Choroid plexus epithelial cell (primary cell): ENCODE measurements at regions not wholly inside any gene's neighbourhood (a gene's known extent, or its start where the extent isn't known, plus 50 kb on each side); places are given as distances from the start of the nearest gene placed in this dataset.
A peak's percentile ranks its signal among the peaks of the same experiment; 100 is the strongest.

ENCODE experiments used
- DNase-seq: peaks from one replicate; pipeline ENCODE4 v3.0.0-alpha.2; 2010; ENCODE audit warnings: low read depth
- H3K4me3 ChIP-seq: 2 replicates; pipeline ENCODE4 v1.5.1; 2011; ENCODE audit warnings: low read depth, mild to moderate bottlenecking, control low read depth, low read length, moderate library complexity
- TF ChIP-seq, protein P1 (sequence below): conservative IDR thresholded peaks from 2 replicates; pipeline ENCODE4 v1.5.1; 2011; ENCODE audit warnings: low read depth, mild to moderate bottlenecking, control low read depth, inconsistent platforms, low read length, moderate library complexity

DNA sequence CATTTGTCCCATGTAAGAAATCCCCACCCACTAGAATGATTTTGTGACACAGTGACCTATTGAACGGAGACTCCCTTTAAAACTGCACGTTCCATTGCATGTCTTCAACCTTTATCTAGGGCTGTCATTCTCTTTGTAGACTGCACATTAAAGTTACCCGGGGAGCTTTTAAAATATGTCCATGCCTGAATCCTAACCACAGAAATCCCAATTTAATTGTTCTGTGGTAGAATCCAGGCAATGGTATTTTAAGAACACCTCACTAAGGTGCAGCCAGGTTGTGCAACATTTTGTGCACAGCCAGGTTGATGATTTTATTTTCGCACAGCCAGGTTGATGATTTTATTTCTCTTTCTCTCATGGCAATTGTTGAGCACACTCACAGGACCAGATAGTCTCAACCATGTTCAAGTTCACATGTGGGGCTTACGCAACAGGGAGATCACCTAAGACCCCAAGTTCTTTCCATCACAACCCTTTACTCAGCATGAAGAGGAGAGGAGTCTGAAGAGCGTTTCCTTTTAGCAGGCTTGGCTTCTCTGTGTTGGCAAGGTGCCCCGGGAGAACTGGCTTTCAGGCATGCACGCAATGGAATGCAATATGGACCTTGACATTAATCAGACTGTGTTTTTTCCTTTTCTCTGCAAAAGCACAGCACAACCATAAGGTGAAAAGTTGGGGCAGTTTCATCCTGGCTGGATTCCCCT, 467.3 kb upstream of the ETAA1 start:
- DNase-seq, result peak; percentile 92
- TF ChIP-seq, protein P1, sequence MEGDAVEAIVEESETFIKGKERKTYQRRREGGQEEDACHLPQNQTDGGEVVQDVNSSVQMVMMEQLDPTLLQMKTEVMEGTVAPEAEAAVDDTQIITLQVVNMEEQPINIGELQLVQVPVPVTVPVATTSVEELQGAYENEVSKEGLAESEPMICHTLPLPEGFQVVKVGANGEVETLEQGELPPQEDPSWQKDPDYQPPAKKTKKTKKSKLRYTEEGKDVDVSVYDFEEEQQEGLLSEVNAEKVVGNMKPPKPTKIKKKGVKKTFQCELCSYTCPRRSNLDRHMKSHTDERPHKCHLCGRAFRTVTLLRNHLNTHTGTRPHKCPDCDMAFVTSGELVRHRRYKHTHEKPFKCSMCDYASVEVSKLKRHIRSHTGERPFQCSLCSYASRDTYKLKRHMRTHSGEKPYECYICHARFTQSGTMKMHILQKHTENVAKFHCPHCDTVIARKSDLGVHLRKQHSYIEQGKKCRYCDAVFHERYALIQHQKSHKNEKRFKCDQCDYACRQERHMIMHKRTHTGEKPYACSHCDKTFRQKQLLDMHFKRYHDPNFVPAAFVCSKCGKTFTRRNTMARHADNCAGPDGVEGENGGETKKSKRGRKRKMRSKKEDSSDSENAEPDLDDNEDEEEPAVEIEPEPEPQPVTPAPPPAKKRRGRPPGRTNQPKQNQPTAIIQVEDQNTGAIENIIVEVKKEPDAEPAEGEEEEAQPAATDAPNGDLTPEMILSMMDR, result peak; percentile 2
- no peak overlapping the region for H3K4me3 ChIP-seq

DNA sequence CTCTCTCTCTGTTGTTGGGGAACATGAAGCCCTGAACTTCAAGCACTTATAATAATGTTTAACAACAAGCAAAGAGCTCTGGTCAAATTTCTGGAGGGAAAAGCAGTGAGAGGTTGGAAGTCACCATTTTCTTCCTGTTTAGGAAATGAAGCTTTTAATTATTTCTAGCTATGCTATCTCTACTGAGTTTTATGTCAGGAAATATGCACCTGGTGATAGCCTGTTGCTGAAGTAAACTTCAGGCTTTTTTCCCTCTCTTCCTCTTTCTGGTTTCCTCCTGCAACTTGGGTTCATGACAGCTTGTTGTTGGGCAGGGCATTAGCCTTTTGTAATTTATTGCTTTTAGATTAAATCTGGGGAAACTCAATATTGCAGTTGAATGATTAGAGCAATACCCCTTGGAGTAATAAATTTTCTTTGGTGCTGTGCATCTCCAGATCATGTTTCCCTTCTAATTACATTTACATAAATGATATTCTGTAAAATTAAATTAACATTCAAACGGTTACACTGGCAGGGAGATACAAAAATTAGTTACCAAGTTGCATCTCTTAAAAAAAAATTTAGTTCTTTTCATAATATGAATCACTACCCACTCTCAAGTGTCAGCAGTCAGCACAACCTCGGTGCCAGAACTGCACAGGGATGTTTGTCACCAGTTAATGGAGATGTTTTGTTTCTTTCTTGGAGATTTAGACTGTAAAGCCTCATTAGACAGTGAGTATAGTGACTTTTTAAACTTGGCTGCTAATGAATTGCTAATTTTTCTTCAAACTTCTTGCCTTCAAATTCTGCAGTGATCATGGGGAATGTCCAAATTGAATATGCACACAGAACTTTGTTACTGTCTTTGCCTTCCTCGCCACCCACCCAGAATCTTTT, 466.6 kb upstream of the ETAA1 start:
- TF ChIP-seq, protein P1, result no peak

DNA sequence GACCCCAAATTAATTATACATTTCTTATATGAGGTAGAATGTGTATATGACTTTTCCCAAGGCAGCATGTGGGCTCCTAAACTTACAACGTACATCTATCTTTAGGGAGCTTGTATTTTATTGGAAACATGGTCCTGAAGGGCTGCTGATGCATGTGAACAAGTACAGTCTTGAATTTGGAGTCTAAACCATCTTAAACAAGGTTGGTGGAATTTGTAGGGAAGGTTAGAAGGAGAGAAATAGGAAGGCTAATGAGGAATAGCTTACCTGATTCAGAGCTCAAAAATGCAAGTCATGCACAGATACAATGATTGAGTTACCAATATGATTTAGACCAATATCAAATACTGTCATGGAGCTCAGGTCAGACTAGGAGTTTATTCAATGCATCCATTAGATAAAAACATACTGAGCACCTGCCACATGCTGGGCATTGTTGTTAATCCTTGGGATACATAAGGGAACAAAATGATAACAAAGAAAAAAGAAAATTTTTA, 458.6 kb upstream of the ETAA1 start:
- H3K4me3 ChIP-seq, result no peak overlapping the region
- TF ChIP-seq, protein P1, result no peak
- no peak for DNase-seq

More for the DNA sequence above, 466.6 kb upstream of the ETAA1 start:
- no peak for DNase-seq
- H3K4me3 ChIP-seq, result no peak overlapping the region

DNA sequence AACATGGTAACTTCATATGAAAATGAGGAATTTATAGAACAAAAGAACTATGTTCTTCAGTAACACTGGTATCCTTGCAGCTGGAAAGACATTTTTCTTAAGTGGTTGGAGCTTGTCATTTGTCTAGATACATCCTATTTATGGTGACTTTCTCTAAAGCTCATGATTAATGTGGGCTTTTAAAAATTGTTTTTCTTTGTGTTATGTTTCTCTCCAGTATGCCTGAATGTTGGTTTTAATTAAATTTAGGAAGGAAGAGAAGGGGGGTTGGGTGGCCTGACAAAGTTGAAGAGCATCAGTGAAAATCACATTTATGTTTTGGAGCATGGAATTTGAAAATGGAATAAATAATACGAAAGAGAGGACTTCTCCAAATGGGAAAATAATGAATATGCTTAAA, 457.1 kb upstream of the ETAA1 start:
- TF ChIP-seq, protein P1, result no peak
- no peak overlapping the region for H3K4me3 ChIP-seq
- no peak for DNase-seq

DNA sequence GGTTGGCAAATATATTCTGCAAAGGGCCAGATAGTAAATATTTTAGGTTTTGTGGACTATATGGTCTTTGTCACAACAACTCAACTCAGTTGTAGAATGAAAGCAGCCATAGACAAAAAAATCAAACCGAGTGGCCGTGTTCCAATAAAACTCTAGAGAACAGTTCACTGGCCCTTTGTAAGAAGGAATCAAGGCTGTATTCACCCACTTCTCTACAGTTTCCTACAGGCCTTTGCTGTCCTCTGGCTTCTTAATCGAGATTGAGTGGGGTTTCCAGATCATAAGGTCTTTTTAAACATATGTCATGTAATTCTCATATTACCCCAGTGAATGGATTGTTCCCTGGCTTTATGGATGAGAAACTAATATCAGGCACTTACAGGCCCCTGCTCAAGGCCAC, 448.9 kb upstream of the ETAA1 start:
- no peak for DNase-seq
- no peak overlapping the region for H3K4me3 ChIP-seq
- TF ChIP-seq, protein P1, result no peak

DNA sequence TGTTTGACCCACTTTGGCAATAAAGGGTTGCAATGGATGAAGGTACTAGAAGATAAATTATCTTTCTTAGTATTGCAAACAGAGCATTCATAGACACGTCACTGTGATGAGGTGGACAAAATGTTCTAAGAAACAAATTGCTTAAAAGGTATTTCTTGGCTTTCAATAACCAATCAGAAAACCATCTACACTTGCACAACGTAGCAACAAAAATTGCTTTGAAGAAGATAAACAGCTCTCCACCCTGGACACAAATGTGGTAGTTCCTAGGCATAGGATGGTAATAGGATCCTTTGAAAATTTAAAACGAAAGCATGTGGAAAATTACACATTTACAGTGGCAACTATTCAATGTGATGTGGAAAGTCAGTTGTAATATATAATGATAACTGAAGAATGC, 439.9 kb upstream of the ETAA1 start:
- no peak overlapping the region for H3K4me3 ChIP-seq
- TF ChIP-seq, protein P1, result no peak
- peak; percentile 36 for DNase-seq
